Activated CD4-positive, alpha-beta T cell treated with anti-CD3 and anti-CD28 coated beads, Interleukin-2, amount 50 U/mL, for 48 hours (primary cell): ENCODE measurements at regions not wholly inside any gene's neighbourhood (a gene's known extent, or its start where the extent isn't known, plus 50 kb on each side); places are given as distances from the start of the nearest gene placed in this dataset.

Experiments used
- DNase-seq, 2 experiments: peaks; one replicate each; pipeline ENCODE4 v3.0.0-alpha.2; 2020

- no peak for DNase-seq
Measured at GRCh38 chr4:136742333-136742732, 790.0 kb downstream of the PCDH18 start.

- DNase-seq = no peak
Measured at GRCh38 chr4:136741468-136741867, 790.8 kb downstream of the PCDH18 start.

DNA sequence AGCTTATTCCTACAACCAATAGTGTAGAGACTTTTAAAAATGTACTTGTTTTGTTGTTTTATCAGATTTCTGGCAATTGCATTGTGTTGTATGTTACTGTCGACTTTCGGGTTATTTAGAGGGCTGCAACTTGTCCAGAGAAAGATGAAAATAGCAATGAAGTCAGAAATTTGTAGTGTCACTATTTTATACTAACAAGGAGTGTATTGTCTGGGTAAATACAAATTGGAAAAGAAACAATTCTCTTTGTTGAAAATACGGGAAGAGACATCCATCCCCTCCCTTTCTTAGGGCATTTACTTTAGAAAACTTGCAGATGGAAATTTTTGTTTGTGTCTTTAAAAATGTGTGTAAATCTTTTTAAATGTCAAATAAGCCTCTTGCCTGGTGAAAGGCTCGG lies 792.0 kb downstream of the PCDH18 start:
- DNase-seq = no peak

- no peak for DNase-seq
Measured at GRCh38 chr4:136737066-136737465, 795.2 kb downstream of the PCDH18 start.

DNA sequence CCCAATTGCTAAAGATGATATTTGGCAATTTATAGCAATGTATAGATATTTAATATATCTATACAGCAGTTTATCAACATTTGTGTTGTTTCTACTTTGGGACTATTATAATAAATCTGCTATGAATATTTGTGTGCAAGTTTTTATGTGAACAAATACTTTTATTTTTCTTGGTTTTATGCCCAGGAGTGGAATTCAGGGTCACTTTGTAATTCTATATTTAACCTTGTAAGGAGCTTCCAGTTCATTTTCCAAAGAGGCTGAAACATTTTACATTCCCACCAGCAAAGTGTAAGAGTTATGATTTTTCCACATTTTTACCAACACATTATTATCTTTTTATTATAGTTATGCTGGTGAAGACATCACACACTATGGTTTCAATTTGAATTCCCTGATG lies 801.3 kb downstream of the PCDH18 start:
- no peak for DNase-seq

DNA sequence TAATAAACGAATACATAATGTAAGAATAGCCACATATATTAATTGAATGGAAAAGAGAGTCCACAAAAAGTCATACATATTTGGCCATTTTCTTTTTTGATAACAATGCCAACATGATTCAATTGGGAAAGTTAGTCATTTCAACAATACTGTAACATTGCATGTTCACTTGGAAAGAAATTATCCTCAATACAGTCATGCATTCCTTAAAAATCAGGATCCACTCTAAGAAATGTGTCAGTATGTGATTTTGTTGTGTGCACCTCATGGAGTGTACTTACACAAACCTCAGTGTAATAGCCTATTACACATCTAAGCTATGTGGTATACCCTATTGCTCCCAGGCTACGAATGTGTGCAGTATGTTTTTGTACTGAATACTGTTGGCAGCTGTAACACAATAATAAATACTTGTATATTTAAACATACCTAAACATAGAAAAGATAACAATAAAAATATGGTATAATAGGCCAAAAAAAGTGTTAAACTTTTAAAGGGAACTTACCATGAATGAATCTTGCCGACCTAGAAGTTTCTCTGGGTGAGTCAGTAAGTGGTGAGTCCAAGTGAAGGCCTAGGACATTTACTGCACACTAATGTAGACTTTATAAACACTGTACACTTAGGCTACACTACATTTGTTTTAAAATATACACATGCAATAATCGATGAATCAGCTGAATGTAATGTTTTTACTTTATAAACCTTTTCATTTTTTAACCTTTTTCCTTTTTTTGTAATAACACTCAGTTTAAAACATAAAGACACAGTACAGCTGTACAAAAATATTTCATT lies 806.8 kb downstream of the PCDH18 start:
- DNase-seq = no peak

DNA sequence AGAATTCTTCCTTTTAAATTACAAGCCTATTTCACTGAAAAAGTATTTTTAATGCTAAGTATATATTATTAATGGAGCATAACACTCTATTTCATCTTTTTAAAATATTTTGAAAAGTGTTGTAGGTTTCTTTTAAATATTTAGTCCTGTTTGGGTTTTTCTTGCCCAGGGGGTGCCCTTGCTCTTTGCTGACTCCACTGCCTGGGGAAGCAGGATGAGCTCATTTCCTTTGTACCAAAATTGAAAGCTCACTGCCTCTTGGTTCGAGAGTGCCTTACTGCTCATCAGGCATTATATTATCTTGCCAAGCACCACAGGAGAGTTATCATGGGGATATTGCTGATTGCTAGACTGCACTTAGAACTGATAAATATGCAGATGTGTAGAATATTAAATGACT lies 819.2 kb downstream of the PCDH18 start:
- no peak for DNase-seq

- no peak for DNase-seq
Measured at GRCh38 chr4:136709897-136710296, 822.4 kb downstream of the PCDH18 start.

- DNase-seq = no peak
Measured at GRCh38 chr4:136706942-136707341, 825.4 kb downstream of the PCDH18 start.

DNA sequence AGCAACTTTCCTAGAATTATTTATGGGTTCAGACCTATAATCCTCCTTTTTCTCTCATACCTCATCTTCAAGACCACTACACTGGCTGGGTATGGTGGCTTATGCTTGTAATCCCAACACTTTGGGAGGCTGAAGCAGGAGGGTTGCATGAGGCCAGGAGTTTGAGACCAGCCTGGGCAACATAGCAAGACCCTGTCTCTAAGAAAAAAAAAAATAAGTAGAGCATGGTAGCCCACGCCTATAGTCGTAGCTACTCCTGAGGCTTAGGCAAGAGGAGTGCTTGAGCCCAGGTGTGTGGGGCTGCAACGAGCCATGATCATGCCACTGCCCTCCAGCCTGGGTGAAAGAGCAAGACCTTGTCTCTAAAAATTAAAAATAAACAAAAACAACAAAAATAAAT lies 832.4 kb downstream of the PCDH18 start:
- DNase-seq = no peak

DNA sequence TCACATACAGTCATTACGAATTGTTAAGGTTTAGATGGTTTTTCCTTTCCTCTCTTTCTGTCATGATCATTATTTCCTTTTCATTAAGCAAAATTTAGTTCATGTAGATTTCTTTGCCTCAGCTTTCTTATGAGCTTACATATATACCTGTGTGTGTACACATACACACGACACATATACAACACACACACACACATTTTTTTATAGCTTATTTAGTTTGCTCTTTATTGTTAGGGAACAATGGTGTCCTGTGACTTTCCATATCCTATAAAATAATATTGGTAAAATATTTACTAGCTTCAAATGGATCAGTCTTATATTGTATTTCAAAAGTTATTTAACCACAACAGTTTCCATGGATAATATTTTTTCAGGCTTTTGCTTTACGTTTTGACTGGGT lies 840.7 kb downstream of the PCDH18 start:
- DNase-seq = no peak

DNA sequence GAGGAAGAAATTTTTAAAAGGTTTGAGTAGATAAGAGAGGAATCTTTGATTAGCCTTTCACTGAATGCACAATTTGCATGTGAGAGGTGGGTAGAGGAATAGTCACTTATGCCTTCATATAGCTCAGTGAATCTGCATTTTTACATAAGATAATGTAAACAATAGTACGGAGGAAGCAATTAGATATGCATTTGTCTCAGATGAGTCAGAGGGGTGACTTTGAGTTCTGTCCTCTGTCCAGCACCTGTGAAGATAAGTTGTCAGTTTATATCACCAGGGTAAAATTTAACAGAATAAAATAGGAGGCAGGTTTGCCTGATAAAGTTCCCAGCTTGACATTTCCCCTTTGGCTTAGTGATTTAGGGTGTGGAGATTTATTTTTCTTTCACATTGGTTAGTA lies 841.9 kb downstream of the PCDH18 start:
- no peak for DNase-seq

GRCh38 chr4:136687596-136687995 lies 844.7 kb downstream of the PCDH18 start:
- no peak for DNase-seq

DNA sequence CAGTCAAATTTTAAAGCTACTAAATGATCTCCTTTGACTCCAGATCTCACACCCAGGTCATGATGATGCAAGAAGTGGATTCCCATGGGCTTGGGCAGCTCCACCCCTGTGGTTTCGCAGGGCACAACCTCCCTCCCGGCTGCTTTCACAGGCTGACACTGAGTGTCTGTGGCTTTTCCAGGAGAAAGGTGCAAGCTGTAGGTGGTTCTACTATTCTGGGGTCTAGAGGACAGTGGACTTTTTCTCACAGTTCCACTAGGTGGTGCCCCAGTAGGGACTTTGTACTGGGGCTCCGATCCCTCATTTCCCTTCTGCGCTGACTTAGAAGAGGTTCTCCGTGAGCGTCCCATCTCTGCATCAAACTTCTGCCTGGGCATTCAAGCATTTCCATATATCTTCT lies 845.2 kb downstream of the PCDH18 start:
- no peak for DNase-seq

DNA sequence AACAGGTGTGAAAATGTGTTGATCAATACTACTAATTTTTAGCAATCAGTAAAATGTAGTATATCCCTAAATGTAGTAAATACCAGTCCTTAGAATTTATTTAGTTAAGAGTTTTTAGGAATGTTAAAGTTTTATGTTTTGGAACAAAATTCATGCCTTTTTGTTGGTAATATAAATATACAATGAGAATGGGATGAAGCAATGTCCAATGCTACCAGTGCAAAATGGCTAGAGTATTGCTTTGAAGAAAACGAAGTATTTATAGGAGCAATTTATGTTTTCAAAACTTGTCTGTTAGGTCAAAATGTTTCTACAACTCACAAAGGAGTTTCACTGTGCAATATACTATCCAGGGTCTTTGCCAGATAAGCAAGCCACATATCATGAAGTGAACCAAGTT lies 851.5 kb downstream of the PCDH18 start:
- DNase-seq = no peak

DNA sequence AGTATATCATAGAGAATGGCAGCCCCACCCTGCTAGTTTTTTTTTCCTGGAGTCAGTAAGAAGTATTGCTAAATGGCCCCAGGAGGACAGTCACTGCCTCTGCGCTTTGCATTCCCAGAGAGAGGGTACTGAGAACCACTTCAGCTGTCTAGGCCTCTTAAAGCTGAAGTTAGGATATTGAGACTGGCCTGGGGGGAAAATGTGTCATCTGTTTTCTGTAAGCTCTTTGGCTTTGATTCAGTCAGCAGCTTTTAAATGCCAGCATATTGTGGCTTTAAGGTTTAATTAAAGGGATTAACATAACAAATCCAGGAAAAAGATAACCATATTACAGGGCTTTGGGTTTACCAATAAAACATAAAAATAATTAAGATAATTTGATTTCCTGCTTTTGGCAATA lies 852.0 kb downstream of the PCDH18 start:
- DNase-seq = no peak

GRCh38 chr4:136670265-136670664 lies 862.0 kb downstream of the PCDH18 start:
- DNase-seq = no peak

DNA sequence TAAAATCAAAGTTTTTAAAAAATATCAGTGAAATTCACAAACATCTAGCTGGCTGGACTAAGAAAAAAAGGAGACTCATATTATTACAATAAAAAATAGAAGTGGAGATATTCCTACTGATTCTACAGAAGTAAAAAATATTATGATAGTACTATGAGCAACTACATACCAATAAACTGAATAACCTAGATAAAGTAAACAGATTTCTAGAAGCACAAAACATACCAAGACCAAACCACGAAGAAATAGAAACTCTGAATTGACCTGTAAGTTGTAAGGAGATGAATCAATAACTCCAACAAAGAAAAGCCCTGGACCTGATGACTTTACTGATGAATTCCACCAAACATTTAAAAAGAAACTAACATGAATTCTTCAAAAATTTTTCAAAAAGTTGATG lies 867.3 kb downstream of the PCDH18 start:
- no peak for DNase-seq

GRCh38 chr4:136662539-136662938 lies 869.8 kb downstream of the PCDH18 start:
- DNase-seq = no peak

DNA sequence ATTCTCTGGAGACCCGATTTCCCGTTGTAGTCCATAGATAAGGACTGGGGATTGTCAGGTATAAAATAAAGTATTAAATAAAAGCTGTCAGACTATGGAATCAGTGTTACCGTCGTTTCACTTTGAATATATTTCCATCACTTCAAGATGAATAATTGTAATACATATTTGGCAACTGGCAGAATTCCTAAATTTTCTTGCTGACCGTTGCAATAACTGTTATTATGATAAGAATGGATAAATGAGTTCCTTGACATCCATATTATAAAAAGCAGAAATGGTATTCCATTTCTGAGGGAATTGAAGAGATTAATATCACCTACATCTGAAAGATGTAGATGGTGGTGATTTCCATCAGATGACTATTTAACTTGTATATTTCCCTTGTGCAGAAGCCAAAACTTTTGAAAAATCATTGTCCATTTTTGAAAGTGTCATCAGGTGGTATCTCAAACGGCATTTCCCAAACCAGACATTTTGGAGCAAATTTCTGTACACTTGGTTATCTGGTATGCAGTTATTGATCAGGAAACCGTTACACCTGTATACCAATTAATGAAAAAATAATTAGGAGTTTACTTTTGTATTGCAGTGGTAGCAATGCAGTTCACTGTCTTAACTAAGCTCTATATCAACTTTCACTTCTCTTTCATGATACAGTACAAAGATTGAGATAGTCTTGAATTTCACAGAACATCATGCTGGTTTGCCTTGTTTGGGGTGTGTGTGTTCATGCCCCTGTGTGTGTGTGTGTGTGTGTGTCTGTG lies 878.5 kb downstream of the PCDH18 start:
- no peak for DNase-seq

DNA sequence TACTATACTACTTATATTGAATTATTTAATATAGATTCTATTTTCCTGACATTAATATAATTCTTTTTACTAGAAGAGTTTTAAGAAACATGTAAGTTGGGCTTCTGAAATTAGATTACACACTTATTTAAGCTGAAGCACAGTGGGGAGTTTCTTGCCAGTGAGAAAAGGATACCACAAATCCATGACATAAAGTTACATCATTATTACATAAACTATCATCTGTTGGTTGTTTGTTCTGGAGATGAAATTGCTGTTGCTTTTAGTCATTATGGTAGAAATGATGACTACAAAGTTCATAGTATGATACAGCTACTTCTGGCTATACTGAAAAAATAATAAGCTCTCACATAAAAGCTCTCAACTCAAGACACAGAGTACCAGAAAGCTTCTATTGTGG lies 880.4 kb downstream of the PCDH18 start:
- no peak for DNase-seq

- no peak for DNase-seq
Measured at GRCh38 chr4:136651278-136651667, 881.0 kb downstream of the PCDH18 start.

DNA sequence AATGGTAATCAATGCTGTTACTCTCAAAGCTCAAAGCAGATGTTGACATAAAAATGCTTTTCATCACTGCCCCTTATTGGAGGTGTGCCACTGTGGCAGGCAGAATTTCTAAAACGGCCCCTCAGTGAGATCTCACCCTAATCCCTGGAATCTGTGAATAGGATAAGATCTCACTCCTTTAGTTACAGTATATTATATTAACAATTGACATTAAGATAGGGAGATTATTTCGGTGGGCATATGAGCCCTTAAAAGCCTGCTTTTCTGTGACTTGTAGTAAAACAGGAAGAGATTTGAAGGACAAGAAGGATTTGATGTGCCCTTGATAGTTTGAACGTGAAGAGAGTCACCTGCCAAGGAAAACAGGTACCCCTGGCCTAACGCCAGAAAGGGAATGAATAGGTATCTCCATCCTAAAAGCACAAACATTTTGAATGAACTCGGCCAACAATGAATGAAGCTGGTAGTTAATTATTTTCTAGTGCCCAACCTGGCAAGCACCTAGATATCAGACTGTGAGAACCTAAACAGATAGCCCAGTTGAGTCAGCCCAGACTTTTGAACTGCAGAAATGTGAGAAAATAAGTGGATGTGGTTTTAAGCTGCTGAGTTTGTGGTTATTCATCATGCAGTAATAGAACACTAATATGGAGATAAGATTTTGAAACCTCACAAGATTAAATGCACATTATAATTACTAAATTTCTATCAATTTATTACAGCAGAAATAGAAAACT lies 881.6 kb downstream of the PCDH18 start:
- DNase-seq = no peak

- DNase-seq = no peak
Measured at GRCh38 chr4:136644279-136644678, 888.0 kb downstream of the PCDH18 start.
